IPS DF 6.9 (cell line): ENCODE measurements at regions not wholly inside any gene's neighbourhood (a gene's known extent, or its start where the extent isn't known, plus 50 kb on each side); places are given as distances from the start of the nearest gene placed in this dataset.

Source experiments
- DNase-seq: peaks from one replicate; pipeline ENCODE4 v3.0.0-alpha.2; 2013; ENCODE audit warnings: low read depth, low spot score
- H3K27ac ChIP-seq: one replicate; pipeline ENCODE4 v1.5.1; 2013; ENCODE audit warnings: low read length, control low read depth
- H3K27me3 ChIP-seq: 2 replicates; pipeline ENCODE4 v1.6.1; 2013; ENCODE audit warnings: mild to moderate bottlenecking, low read length; ENCODE audit not compliant: control insufficient read depth, insufficient read depth
- H3K36me3 ChIP-seq: 2 replicates; pipeline ENCODE4 v1.6.1; 2013; ENCODE audit warnings: low read length; ENCODE audit not compliant: control insufficient read depth, insufficient read depth
- H3K4me1 ChIP-seq: 2 replicates; pipeline ENCODE4 v1.6.1; 2013; ENCODE audit warnings: low read length; ENCODE audit not compliant: control insufficient read depth, insufficient read depth
- H3K4me3 ChIP-seq: 2 replicates; pipeline ENCODE4 v1.5.1; 2013; ENCODE audit warnings: mild to moderate bottlenecking, low read length
- H3K9me3 ChIP-seq: 2 replicates; pipeline ENCODE4 v1.6.1; 2013; ENCODE audit warnings: low read length, inconsistent platforms; ENCODE audit not compliant: control insufficient read depth, insufficient read depth
- whole genome bisulfite sequencing: extraction: QIAGEN DNeasy Blood & Tissue Kit; methylation state at CpG from one replicate; pipeline ENCODE4 v1.1.7; 2013; ENCODE audit warnings: mixed read lengths, missing lambda C conversion rate; ENCODE audit not compliant: insufficient read length, insufficient coverage; 5-methylcytosine and 5-hydroxymethylcytosine counted together

DNA sequence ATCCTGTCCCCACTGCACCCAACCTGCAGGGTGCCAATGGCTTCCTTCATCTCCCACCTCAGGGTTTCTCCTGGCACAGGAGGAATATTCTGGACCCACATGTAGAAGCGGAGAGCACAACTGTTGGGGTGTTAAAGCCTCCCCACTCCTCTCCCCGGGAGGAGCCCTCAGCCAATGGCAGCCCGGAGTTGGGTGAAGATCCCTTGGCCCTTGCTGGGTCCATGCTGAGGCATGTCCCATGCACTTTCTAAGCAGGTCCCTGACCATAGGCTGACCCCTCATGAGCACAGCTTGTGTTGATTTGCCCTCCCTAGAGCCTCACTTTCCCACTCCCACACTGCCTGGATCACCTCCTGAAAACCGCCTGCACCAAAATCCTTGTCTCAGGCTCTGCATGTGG, 97.2 kb upstream of the PMEPA1 start:
- Histone ChIP-seq H3K27me3 (no peaks in the 10 kb centered on the region), H3K27ac (no peak overlapping the region), H3K9me3 (no peaks in the 10 kb centered on the region), H3K4me1 (peaks cover 1% of the 10 kb centered on the region), H3K36me3 (no peaks in the 10 kb centered on the region), H3K4me3 (no peak overlapping the region)
- no peak for DNase-seq
- WGBS, result no CpG with 5 or more reads among the region's 4 CpGs

DNA sequence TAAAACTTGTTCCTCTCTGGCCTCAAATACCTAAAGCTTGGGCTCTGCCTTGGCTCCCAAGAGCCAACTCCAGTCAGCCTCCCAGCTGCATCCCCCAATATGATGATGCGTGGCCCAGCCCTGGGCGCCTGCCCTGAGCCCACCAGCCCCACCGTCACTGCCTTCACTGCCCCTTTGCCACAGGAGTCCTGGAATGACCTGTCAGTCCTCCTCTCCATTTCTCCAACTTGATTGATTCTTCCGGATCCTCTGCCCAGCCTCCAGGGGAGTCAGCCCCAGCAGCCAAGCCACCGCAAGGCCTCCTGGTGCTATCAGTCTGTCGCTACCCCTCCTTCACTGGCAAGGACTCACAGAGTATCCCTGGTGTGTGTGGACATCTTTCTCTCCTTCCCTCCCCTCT, 96.7 kb upstream of the PMEPA1 start:
- Histone ChIP-seq H3K27ac (no peak overlapping the region), H3K27me3 (no peaks in the 10 kb centered on the region), H3K9me3 (no peaks in the 10 kb centered on the region), H3K36me3 (no peaks in the 10 kb centered on the region), H3K4me1 (peaks cover 1% of the 10 kb centered on the region), H3K4me3 (no peak overlapping the region)
- no peak for DNase-seq
- WGBS, result no CpG with 5 or more reads among the region's 6 CpGs

DNA sequence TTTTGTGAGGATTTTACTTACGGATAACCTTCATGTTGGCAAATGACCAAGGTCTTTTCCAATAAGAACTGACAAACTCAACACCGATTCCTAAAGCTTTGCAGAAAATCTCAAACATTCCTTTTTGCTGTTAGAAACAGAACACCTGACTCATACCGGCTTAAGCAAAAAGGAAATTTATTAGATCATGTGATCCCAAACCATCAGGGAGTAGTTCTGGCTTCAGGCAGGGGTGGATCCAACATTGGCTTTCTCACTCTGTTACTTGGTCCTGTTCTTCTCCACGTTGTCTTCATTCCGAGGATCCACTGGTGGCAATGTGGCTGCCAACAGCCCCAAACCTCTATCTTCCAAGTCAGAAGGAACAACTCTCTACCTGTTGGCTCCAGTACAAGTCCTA, 95.9 kb upstream of the PMEPA1 start:
- Histone ChIP-seq H3K27ac (no peak overlapping the region), H3K4me1 (no peaks in the 10 kb centered on the region; the same call in 1 of the 2 replicates), H3K36me3 (no peaks in the 10 kb centered on the region), H3K27me3 (no peaks in the 10 kb centered on the region), H3K9me3 (no peaks in the 10 kb centered on the region), H3K4me3 (no peak overlapping the region)
- no CpG with 5 or more reads among the region's 5 CpGs for WGBS
- no peak for DNase-seq

DNA sequence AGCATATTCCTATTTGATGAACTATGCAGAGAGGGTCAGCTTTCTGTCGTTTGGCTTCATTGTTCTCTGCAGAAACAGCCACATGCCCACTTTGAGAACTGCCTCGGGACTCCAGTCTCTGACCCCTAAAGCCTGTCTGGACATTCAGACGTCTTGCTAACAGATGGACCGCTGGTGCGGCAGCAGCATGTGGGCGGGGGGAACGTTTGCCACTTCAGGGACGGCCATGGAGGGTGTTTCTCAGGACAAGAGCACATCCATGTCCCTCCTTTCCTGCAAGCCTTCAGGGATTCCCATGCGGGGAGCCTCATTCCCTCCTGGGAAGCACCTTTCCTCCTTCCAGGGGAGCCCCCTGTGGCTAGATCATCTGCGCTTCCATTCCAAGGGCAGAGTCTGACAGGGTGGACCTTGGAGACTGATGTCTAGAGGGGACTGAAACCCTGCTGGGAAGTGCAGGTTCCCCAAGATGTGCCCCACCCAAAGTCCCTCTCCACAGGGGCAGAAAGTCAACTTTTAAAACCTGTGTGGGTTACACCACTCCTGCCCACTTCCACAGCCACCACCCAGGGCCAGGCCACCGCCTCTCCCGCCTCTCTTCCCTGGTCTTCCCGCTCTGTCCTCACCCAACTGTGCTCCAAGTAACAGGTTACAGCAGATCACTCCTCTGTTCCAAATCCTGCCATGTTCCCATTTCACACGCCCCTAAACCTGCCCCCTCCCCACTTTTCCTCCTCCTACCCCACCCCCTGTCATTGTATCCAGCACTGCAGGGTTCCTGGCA, 94.8 kb upstream of the PMEPA1 start:
- WGBS, result no CpG with 5 or more reads among the region's 14 CpGs
- H3K4me3 ChIP-seq, result no peak overlapping the region
- no peak overlapping the region for H3K27ac ChIP-seq
- no peaks in the 10 kb centered on the region; the same call in 1 of the 2 replicates for H3K4me1 ChIP-seq
- H3K36me3 ChIP-seq, result no peaks in the 10 kb centered on the region
- H3K27me3 ChIP-seq, result no peaks in the 10 kb centered on the region
- H3K9me3 ChIP-seq, result no peaks in the 10 kb centered on the region
- no peak for DNase-seq

DNA sequence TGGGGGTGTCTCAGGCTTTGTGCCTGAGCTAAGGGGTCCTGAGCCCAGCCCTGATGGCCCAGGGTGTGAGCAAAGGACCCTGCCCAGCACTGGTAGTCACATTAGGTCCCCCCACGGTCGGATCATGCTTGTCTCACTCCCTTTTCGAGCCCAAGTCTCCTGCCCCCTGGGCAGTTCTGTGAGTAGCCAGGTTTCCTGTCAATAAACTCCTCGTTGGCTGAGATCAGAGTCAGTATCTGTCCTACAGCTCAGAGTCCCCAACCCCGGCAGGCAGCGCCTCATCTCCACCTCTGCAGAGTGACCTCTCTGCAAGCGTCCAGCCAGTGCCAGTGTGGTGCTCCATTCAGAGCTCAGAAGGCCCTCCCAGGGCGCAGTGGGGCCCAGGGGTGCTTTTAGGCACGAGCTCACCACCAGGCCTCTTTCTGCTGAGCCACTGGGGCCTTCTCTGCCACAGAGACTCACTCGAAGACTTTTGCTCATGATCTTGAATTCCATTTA, 93.7 kb upstream of the PMEPA1 start:
- no CpG with 5 or more reads among the region's 10 CpGs for WGBS
- Histone ChIP-seq H3K9me3 (no peaks in the 10 kb centered on the region), H3K4me1 (no peaks in the 10 kb centered on the region; the same call in 1 of the 2 replicates), H3K36me3 (no peaks in the 10 kb centered on the region), H3K27me3 (no peaks in the 10 kb centered on the region), H3K27ac (no peak overlapping the region), H3K4me3 (no peak overlapping the region)
- no peak for DNase-seq

DNA sequence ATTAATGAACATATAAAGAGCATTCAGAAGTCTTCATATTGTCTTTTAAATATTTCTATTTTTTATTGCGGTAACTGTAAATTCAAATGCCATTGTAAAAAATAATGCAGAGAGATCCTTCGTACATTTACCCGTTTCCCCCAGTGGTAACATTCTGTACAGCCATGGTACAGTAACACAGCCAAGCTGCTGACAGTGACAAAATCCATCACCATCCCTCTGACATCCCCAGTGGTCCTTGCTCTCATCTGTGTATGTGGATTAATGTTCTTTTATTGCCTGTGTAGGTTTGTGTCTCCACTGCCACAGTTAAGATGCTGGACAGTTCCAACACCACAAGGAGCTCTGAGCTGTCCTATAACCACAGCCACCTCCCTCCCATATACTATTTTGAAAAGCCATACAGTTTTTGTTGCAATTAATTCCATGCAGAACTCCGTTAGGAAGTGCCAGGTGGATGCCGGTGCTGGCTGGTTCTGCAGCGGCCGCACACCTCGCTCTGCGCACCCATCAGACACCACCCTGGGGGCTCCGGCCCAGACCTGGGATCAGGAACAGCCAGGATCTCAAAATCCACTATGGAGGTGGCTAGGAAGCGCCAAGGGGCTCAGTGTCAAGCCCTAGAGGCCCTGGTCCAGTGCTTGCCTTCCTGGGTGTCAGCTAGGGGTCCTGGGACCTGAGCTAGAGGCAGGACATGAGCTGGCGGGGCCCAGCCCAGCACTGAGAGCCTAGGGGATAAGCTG, 93.1 kb upstream of the PMEPA1 start:
- DNase-seq, result no peak
- H3K4me3 ChIP-seq, result no peak overlapping the region
- WGBS, result no CpG with 5 or more reads among the region's 12 CpGs
- no peaks in the 10 kb centered on the region for H3K36me3 ChIP-seq
- H3K9me3 ChIP-seq, result no peaks in the 10 kb centered on the region
- no peaks in the 10 kb centered on the region for H3K27me3 ChIP-seq
- H3K27ac ChIP-seq, result no peak overlapping the region
- H3K4me1 ChIP-seq, result no peaks in the 10 kb centered on the region; the same call in 1 of the 2 replicates

DNA sequence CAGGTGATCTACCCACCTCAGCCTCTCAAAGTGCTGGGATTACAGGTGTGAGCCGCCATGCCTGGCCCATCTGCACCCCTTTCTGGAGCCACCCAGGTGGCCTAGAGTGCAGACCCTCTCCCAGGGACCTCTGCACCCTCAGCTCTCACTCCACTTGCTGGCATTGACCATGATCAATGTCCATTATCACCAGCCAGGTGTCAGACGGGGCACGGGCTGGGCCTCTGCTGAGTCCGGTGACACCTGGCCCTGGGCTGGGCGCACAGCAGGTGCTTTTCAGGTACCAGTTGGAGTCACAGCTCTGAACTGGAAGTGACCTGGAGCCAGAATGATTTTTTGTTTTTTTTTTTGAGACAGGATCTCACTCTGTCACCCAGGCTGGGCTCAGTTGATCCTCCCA, 91.8 kb upstream of the PMEPA1 start:
- Histone ChIP-seq H3K4me1 (no peaks in the 10 kb centered on the region), H3K4me3 (no peak overlapping the region), H3K9me3 (no peaks in the 10 kb centered on the region), H3K27me3 (no peaks in the 10 kb centered on the region), H3K36me3 (no peaks in the 10 kb centered on the region), H3K27ac (no peak overlapping the region)
- no peak for DNase-seq
- WGBS, result no CpG with 5 or more reads among the region's 5 CpGs

DNA sequence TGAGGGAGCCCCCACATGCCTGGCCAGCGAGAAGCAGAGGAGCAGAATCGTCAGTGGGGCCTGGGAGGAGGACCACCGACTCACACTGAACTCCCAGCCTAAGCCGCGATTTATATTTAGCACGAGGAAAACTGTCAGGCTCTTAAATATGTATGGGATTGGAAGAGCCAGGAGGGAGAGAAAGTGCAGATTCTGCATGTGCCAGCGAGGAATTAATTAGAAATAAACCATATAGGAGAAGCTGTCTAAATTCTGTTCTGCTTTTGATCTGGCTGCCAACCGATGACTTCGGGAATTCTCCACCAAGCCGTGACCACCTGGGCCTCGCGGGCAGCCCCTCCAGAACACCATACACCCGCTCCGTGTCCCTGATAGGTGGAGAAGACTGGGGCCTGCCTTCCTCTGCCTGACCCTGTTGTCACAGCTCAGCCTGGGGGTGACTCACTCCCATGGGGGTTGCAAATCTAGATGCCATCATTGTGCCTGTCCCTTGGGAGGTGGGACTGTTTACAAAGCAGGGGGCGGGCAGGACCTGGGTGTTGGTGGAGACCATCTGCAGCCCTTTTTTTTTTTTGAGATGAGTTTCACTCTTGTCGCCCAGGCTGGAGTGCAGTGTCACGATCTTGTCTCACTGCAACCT, 91.1 kb upstream of the PMEPA1 start:
- no peak overlapping the region for H3K4me3 ChIP-seq
- DNase-seq, result no peak
- no CpG with 5 or more reads among the region's 17 CpGs for WGBS
- H3K27me3 ChIP-seq, result no peaks in the 10 kb centered on the region
- no peaks in the 10 kb centered on the region for H3K4me1 ChIP-seq
- H3K36me3 ChIP-seq, result no peaks in the 10 kb centered on the region
- H3K9me3 ChIP-seq, result no peaks in the 10 kb centered on the region
- no peak overlapping the region for H3K27ac ChIP-seq

DNA sequence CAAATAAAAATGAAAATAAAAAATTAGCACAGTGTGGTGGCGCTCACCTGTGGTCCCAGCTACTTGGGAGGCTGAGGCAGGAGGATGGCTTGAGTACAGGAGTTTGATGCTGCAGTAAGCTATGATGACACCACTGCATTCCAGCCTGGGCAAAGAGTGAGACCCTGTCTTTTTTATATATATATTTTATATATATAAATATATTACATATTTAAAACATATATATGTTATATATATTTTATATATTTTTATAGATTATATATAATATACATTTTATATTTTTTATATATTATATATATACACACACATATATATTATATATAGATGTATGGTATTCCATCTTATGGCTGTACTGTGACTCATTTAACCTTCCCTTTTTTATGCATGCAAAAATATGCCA, 87.6 kb upstream of the PMEPA1 start:
- no peaks in the 10 kb centered on the region for H3K4me1 ChIP-seq
- H3K27me3 ChIP-seq, result no peaks in the 10 kb centered on the region
- H3K4me3 ChIP-seq, result no peak overlapping the region
- no peak overlapping the region for H3K27ac ChIP-seq
- WGBS, result no CpG with 5 or more reads among the region's 1 CpG
- no peaks in the 10 kb centered on the region for H3K9me3 ChIP-seq
- H3K36me3 ChIP-seq, result no peaks in the 10 kb centered on the region
- DNase-seq, result no peak

DNA sequence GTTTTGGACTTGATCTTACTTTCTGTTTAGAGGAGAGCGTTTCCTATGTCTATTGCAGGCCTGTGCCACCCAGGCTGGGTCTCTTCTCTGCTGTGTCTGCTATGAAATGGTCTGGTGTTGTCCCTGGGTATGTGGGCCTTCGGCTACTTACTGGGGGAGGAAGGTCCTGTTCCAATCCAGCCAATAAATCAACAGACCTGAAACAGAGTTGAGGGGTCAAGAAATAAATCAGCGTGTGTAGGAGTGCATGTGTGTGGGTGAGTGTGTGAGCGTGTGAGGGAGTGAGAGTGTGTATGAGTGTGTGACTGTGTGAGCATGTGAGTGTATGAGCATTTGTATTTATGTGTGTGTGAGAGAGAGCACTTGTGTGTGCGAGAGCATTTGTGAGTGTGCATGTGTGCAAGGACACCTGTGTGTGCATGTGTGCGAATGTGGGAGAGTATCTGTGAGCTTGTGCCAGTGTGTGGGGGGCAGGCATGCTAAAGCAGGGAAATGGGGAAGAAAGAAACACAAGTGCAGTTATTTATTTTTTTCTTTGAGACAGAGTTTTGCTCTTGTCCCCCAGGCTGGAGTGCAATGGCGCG, 86.3 kb upstream of the PMEPA1 start:
- no peak for DNase-seq
- H3K36me3 ChIP-seq, result no peaks in the 10 kb centered on the region
- H3K4me3 ChIP-seq, result no peak overlapping the region
- H3K4me1 ChIP-seq, result no peaks in the 10 kb centered on the region
- WGBS, result 100% methylated on average over 2 of the region's 8 CpGs
- no peaks in the 10 kb centered on the region for H3K27me3 ChIP-seq
- no peaks in the 10 kb centered on the region for H3K9me3 ChIP-seq
- no peak overlapping the region for H3K27ac ChIP-seq
